Left lung (tissue), 4 donors: ENCODE measurements at regions not wholly inside any gene's neighbourhood (a gene's known extent, or its start where the extent isn't known, plus 50 kb on each side); places are given as distances from the start of the nearest gene placed in this dataset.

Experiments
- ATAC-seq: fragments of 200-7000 bp; cut with Tn5 transposase; one replicate; pipeline ENCODE4 v1.9.1; 2020; ENCODE audit warnings: moderate library complexity
- DNase-seq, 4 donors: peaks; one replicate each; pipeline ENCODE4 v3.0.0-alpha.2; 2013 to 2020
- H3K27ac ChIP-seq, 2 donors: fragments of 200-600 bp; sonication (generic) in 1 of 2; one replicate each; pipeline versions ENCODE4 v1.5.0 to v1.8.0; 2020 to 2021
- H3K27me3 ChIP-seq, 2 donors: fragments of 200-600 bp; sonication (generic) in 1 of 2; one replicate each; pipeline versions ENCODE4 v1.5.0 to v1.8.0; 2020 to 2021
- H3K36me3 ChIP-seq, 2 donors: fragments of 200-600 bp; sonication (generic) in 1 of 2; one replicate each; pipeline versions ENCODE4 v1.5.0 to v1.8.0; 2020 to 2021
- H3K4me1 ChIP-seq, 2 donors: fragments of 200-600 bp; one replicate each; pipeline ENCODE4 v1.8.0; 2021
- H3K4me3 ChIP-seq, 2 donors: fragments of 200-600 bp; sonication (generic) in 1 of 2; one replicate each; pipeline versions ENCODE4 v1.5.0 to v1.8.0; 2020 to 2021; ENCODE audit warnings: mild to moderate bottlenecking in 1 of 2
- H3K9me3 ChIP-seq, 2 donors: fragments of 200-600 bp; sonication (generic) in 1 of 2; one replicate each; pipeline versions ENCODE4 v1.5.0 to v1.8.0; 2020 to 2021
- CTCF ChIP-seq, 2 donors: fragments of 200-600 bp; sonication (generic) in 1 of 2; IDR thresholded peaks; one replicate each; pipeline versions ENCODE4 v1.5.0 to v1.8.0; 2021; ENCODE audit warnings: antibody characterized with exemption in 2 of 2
- intact Hi-C, 2 donors: fragments of 100-400 bp; cut with DNase I; formaldehyde crosslinking; loops; one replicate each; pipeline versions ENCODE4 v1.11.2 to v1.14.2; 2022
- donor health status: DM: no; HTN: yes; CAD: no.
- donor health status: DM: no; HTN: no; CAD: no.

- ATAC-seq = no peak
- no peak overlapping the region for H3K4me3 ChIP-seq
Measured at GRCh38 chr1:79604490-79605198, 598.1 kb upstream of the ADGRL4 start.

GRCh38 chr1:79603843-79604242, 597.3 kb upstream of the ADGRL4 start:
- intact Hi-C loops = no loop called here
- H3K36me3 ChIP-seq = no peaks in the 10 kb centered on the region
- DNase-seq (no peak), ATAC-seq (peak; percentile 15)
- no peaks in the 10 kb centered on the region for H3K4me1 ChIP-seq
- no peak overlapping the region for H3K27ac ChIP-seq
- peaks cover 0 to 5% of the 10 kb centered on the region in 2 donors for H3K9me3 ChIP-seq
- H3K4me3 ChIP-seq = no peak overlapping the region
- no peak for TF ChIP-seq CTCF (IDR thresholded peaks at IDR 0.05)
- H3K27me3 ChIP-seq = no peaks in the 10 kb centered on the region

More at GRCh38 chr1:79604490-79605198, 598.1 kb upstream of the ADGRL4 start:
- no peaks in the 10 kb centered on the region for H3K4me1 ChIP-seq
- intact Hi-C loops = no loop called here
- no peak for TF ChIP-seq CTCF (IDR thresholded peaks at IDR 0.05)
- H3K27me3 ChIP-seq = no peaks in the 10 kb centered on the region
- H3K27ac ChIP-seq = no peak overlapping the region
- H3K9me3 ChIP-seq = peaks cover 0 to 5% of the 10 kb centered on the region in 2 donors
- no peaks in the 10 kb centered on the region for H3K36me3 ChIP-seq
- DNase-seq = no peak

GRCh38 chr1:79599257-79599656, 592.7 kb upstream of the ADGRL4 start:
- Histone ChIP-seq H3K4me1 (no peaks in the 10 kb centered on the region), H3K27me3 (no peaks in the 10 kb centered on the region), H3K27ac (no peak overlapping the region), H3K4me3 (no peak overlapping the region), H3K36me3 (no peaks in the 10 kb centered on the region), H3K9me3 (peaks cover 0 to 5% of the 10 kb centered on the region in 2 donors)
- intact Hi-C loops = no loop called here
- no peak for ATAC-seq
- no peak for TF ChIP-seq CTCF (IDR thresholded peaks at IDR 0.05)
- DNase-seq = no peak

- Histone ChIP-seq H3K4me1 (no peaks in the 10 kb centered on the region), H3K27ac (no peak overlapping the region), H3K27me3 (no peaks in the 10 kb centered on the region), H3K36me3 (no peaks in the 10 kb centered on the region), H3K9me3 (peaks cover 0 to 8% of the 10 kb centered on the region in 2 donors), H3K4me3 (no peak overlapping the region)
- intact Hi-C loops = no loop called here
- ATAC-seq (no peak), DNase-seq (no peak)
- TF ChIP-seq CTCF (IDR thresholded peaks at IDR 0.05) = no peak
Measured at GRCh38 chr1:79595931-79596330, 589.4 kb upstream of the ADGRL4 start.

- no peak for TF ChIP-seq CTCF (IDR thresholded peaks at IDR 0.05)
- Histone ChIP-seq H3K4me1 (no peaks in the 10 kb centered on the region), H3K36me3 (no peaks in the 10 kb centered on the region), H3K27ac (no peak overlapping the region), H3K27me3 (no peaks in the 10 kb centered on the region), H3K9me3 (peaks cover 0 to 3% of the 10 kb centered on the region in 2 donors), H3K4me3 (no peak overlapping the region)
- no peak for ATAC-seq
- DNase-seq = no peak
- intact Hi-C loops = no loop called here
Measured at GRCh38 chr1:79594121-79594698, 587.7 kb upstream of the ADGRL4 start.
